ENCODE measurements at regions not wholly inside any gene's neighbourhood (a gene's known extent, or its start where the extent isn't known, plus 50 kb on each side); places are given as distances from the start of the nearest gene placed in this dataset.

GRCh38 chr18:64201781-64202180 lies 52.9 kb upstream of the LINC00305 start:
- ATAC-seq (ENCODE audit: low read depth) (no peak), DNase-seq (no peak)
- intact Hi-C loops (cut with micrococcal nuclease): no loop called here
- CTCF ChIA-PET: no interaction called here
- POLR2A ChIA-PET: no interaction called here
- no peak overlapping the region for H3K4me3 Mint-ChIP-seq
- H3K4me1 Mint-ChIP-seq: no peaks in the 10 kb centered on the region
- TF ChIP-seq CTCF (IDR thresholded peaks at IDR 0.05): no peak
- H3K27me3 Mint-ChIP-seq: no peaks in the 10 kb centered on the region
- H3K9me3 Mint-ChIP-seq: no peaks in the 10 kb centered on the region
- no peak overlapping the region for H3K27ac Mint-ChIP-seq
- H3K36me3 Mint-ChIP-seq (ENCODE audit: low read depth): no peaks in the 10 kb centered on the region

- H3K9me3 Mint-ChIP-seq: no peaks in the 10 kb centered on the region
- intact Hi-C loops (cut with micrococcal nuclease): no loop called here
- ATAC-seq (ENCODE audit: low read depth) (no peak), DNase-seq (no peak)
- CTCF ChIA-PET: no interaction called here
- H3K4me1 Mint-ChIP-seq: no peaks in the 10 kb centered on the region
- H3K27me3 Mint-ChIP-seq: no peaks in the 10 kb centered on the region
- H3K4me3 Mint-ChIP-seq: no peak overlapping the region
- no peak for TF ChIP-seq CTCF (IDR thresholded peaks at IDR 0.05)
- H3K36me3 Mint-ChIP-seq (ENCODE audit: low read depth): no peaks in the 10 kb centered on the region
- POLR2A ChIA-PET: no interaction called here
- no peak overlapping the region for H3K27ac Mint-ChIP-seq
These were observed 50.7 kb upstream of the LINC00305 start for GRCh38 chr18:64199581-64199980.
